Hepatocyte (in vitro differentiated cells): ENCODE measurements at regions not wholly inside any gene's neighbourhood (a gene's known extent, or its start where the extent isn't known, plus 50 kb on each side); places are given as distances from the start of the nearest gene placed in this dataset.

Experiments used
- EZH2 ChIP-seq: fragments of 200-600 bp; sonication (generic); IDR thresholded peaks from 2 replicates; pipeline ENCODE4 v1.6.1; 2016; ENCODE audit warnings: antibody characterized with exemption, mild to moderate bottlenecking, borderline replicate concordance
- EZH2phosphoT487 ChIP-seq: fragments of 200-600 bp; sonication (generic); IDR thresholded peaks from one replicate; pipeline ENCODE4 v1.6.1; 2018; ENCODE audit warnings: antibody characterized with exemption, mild to moderate bottlenecking, low read depth, moderate library complexity; ENCODE audit not compliant: unreplicated experiment, severe bottlenecking
- TF ChIP-seq, protein P1 (sequence below): fragments of 200-600 bp; sonication (generic); IDR thresholded peaks from 2 replicates; pipeline ENCODE4 v1.5.1; 2016; ENCODE audit warnings: antibody characterized with exemption, mild to moderate bottlenecking; ENCODE audit not compliant: poor library complexity

DNA sequence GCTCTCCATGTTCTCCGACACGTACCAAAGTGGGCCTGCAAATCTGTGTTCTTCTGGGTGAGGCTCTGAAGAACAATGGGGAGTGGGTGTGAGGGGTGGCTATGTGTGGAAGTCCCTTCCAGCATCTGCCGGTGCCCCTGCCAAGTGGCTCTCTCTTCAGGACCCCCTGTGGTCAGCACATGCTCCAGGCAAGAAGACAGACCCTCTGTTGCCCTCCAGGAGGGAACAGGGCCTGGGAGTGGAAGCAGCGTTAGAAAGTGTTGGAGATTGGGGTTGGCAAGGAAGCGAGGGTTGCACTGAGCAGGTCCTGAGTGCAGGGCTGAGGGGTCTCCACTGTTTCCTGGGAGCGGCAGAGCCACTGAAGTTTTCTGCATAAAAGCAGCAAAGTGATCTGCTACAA lies 60.5 kb downstream of the EMX2 start:
- no peak for TF ChIP-seq EZH2phosphoT487
- TF ChIP-seq, protein P1, sequence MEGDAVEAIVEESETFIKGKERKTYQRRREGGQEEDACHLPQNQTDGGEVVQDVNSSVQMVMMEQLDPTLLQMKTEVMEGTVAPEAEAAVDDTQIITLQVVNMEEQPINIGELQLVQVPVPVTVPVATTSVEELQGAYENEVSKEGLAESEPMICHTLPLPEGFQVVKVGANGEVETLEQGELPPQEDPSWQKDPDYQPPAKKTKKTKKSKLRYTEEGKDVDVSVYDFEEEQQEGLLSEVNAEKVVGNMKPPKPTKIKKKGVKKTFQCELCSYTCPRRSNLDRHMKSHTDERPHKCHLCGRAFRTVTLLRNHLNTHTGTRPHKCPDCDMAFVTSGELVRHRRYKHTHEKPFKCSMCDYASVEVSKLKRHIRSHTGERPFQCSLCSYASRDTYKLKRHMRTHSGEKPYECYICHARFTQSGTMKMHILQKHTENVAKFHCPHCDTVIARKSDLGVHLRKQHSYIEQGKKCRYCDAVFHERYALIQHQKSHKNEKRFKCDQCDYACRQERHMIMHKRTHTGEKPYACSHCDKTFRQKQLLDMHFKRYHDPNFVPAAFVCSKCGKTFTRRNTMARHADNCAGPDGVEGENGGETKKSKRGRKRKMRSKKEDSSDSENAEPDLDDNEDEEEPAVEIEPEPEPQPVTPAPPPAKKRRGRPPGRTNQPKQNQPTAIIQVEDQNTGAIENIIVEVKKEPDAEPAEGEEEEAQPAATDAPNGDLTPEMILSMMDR = no peak
- TF ChIP-seq EZH2 = no peak
